ENCODE measurements at regions not wholly inside any gene's neighbourhood (a gene's known extent, or its start where the extent isn't known, plus 50 kb on each side); places are given as distances from the start of the nearest gene placed in this dataset.

GRCh38 chr13:90806016-90806615 is 541.4 kb upstream of the MIR17HG start:
- no peaks in the 10 kb centered on the region for H3K36me3 ChIP-seq (replicated peaks; ENCODE audit: insufficient read depth, low read depth)
- no peak for TF ChIP-seq EZH2phosphoT487 (IDR thresholded peaks at IDR 0.05; ENCODE audit: low read depth, severe bottlenecking, unreplicated experiment)
- no peak for TF ChIP-seq CTCF (IDR thresholded peaks at IDR 0.05; ENCODE audit: poor library complexity)
- TF ChIP-seq EZH2 (IDR thresholded peaks at IDR 0.05; ENCODE audit: borderline replicate concordance), result no peak
- no peak for DNase-seq (ENCODE audit: low spot score)
- H3K27ac ChIP-seq, result no peak overlapping the region
- no peak overlapping the region for H3K4me2 ChIP-seq
- no peaks in the 10 kb centered on the region for H3K9me3 ChIP-seq (ENCODE audit: low read depth)
- H3K9me2 ChIP-seq (replicated peaks; ENCODE audit: insufficient read depth), result no peaks in the 10 kb centered on the region
- no peaks in the 10 kb centered on the region for H3K4me1 ChIP-seq (ENCODE audit: insufficient read depth)
- no peaks in the 10 kb centered on the region for H3K79me2 ChIP-seq
- H3K27me3 ChIP-seq, result no peaks in the 10 kb centered on the region
- H4K20me1 ChIP-seq (ENCODE audit: insufficient read depth, poor library complexity, severe bottlenecking), result no peaks in the 10 kb centered on the region
- 90% methylated on average over 1 of the region's 1 CpG for WGBS (ENCODE audit: low lambda C conversion rate, missing lambda C conversion rate)
- H3K4me3 ChIP-seq, result no peak overlapping the region
- H2AFZ ChIP-seq, result no peak overlapping the region

GRCh38 chr13:90806892-90807291 is 540.6 kb upstream of the MIR17HG start:
- no peak for DNase-seq (ENCODE audit: low spot score)
- 85% methylated on average over 2 of the region's 2 CpGs for WGBS (ENCODE audit: low lambda C conversion rate, missing lambda C conversion rate)

GRCh38 chr13:90808838-90809237 is 538.6 kb upstream of the MIR17HG start:
- Histone ChIP-seq H3K4me2 (no peak overlapping the region), H3K27ac (no peak overlapping the region), H3K79me2 (no peaks in the 10 kb centered on the region), H2AFZ (no peak overlapping the region), H3K27me3 (no peaks in the 10 kb centered on the region), H3K9me3 (ENCODE audit: low read depth) (no peaks in the 10 kb centered on the region), H3K36me3 (replicated peaks; ENCODE audit: insufficient read depth, low read depth) (no peaks in the 10 kb centered on the region), H4K20me1 (ENCODE audit: insufficient read depth, poor library complexity, severe bottlenecking) (no peaks in the 10 kb centered on the region), H3K4me3 (no peak overlapping the region), H3K4me1 (ENCODE audit: insufficient read depth) (no peaks in the 10 kb centered on the region), H3K9me2 (replicated peaks; ENCODE audit: insufficient read depth) (no peaks in the 10 kb centered on the region)
- TF ChIP-seq CTCF (IDR thresholded peaks at IDR 0.05; ENCODE audit: poor library complexity) (no peak), EZH2phosphoT487 (IDR thresholded peaks at IDR 0.05; ENCODE audit: low read depth, severe bottlenecking, unreplicated experiment) (no peak), EZH2 (IDR thresholded peaks at IDR 0.05; ENCODE audit: borderline replicate concordance) (no peak)
- no peak for DNase-seq (ENCODE audit: low spot score)

More at GRCh38 chr13:90806892-90807291, 540.6 kb upstream of the MIR17HG start:
- Histone ChIP-seq H3K27ac (no peak overlapping the region), H3K79me2 (no peaks in the 10 kb centered on the region), H3K9me3 (ENCODE audit: low read depth) (no peaks in the 10 kb centered on the region), H3K27me3 (no peaks in the 10 kb centered on the region), H2AFZ (no peak overlapping the region), H4K20me1 (ENCODE audit: insufficient read depth, poor library complexity, severe bottlenecking) (no peaks in the 10 kb centered on the region), H3K4me1 (ENCODE audit: insufficient read depth) (no peaks in the 10 kb centered on the region), H3K9me2 (replicated peaks; ENCODE audit: insufficient read depth) (no peaks in the 10 kb centered on the region), H3K36me3 (replicated peaks; ENCODE audit: insufficient read depth, low read depth) (no peaks in the 10 kb centered on the region), H3K4me2 (no peak overlapping the region), H3K4me3 (no peak overlapping the region)
- TF ChIP-seq CTCF (IDR thresholded peaks at IDR 0.05; ENCODE audit: poor library complexity) (no peak), EZH2 (IDR thresholded peaks at IDR 0.05; ENCODE audit: borderline replicate concordance) (no peak), EZH2phosphoT487 (IDR thresholded peaks at IDR 0.05; ENCODE audit: low read depth, severe bottlenecking, unreplicated experiment) (no peak)

GRCh38 chr13:90824032-90824431 is 523.5 kb upstream of the MIR17HG start:
- 86% methylated on average over 2 of the region's 2 CpGs for WGBS (ENCODE audit: low lambda C conversion rate, missing lambda C conversion rate)

More at GRCh38 chr13:90824032-90824431, 523.5 kb upstream of the MIR17HG start:
- Histone ChIP-seq H3K79me2 (no peaks in the 10 kb centered on the region), H3K27me3 (no peaks in the 10 kb centered on the region), H2AFZ (no peak overlapping the region), H3K36me3 (replicated peaks; ENCODE audit: insufficient read depth, low read depth) (no peaks in the 10 kb centered on the region), H3K4me3 (no peak overlapping the region), H3K4me2 (no peak overlapping the region), H3K9me2 (replicated peaks; ENCODE audit: insufficient read depth) (no peaks in the 10 kb centered on the region), H4K20me1 (ENCODE audit: insufficient read depth, poor library complexity, severe bottlenecking) (no peaks in the 10 kb centered on the region), H3K27ac (no peak overlapping the region), H3K9me3 (ENCODE audit: low read depth) (no peaks in the 10 kb centered on the region), H3K4me1 (ENCODE audit: insufficient read depth) (no peaks in the 10 kb centered on the region)
- DNase-seq (ENCODE audit: low spot score), result no peak
- TF ChIP-seq CTCF (IDR thresholded peaks at IDR 0.05; ENCODE audit: poor library complexity) (no peak), EZH2phosphoT487 (IDR thresholded peaks at IDR 0.05; ENCODE audit: low read depth, severe bottlenecking, unreplicated experiment) (no peak), EZH2 (IDR thresholded peaks at IDR 0.05; ENCODE audit: borderline replicate concordance) (no peak)
